Renal cortical epithelial cell (primary cell): ENCODE measurements at regions not wholly inside any gene's neighbourhood (a gene's known extent, or its start where the extent isn't known, plus 50 kb on each side); places are given as distances from the start of the nearest gene placed in this dataset.

Experiments used
- DNase-seq: peaks from one replicate; pipeline ENCODE4 v3.0.0-alpha.2; 2011; ENCODE audit warnings: low read depth

DNA sequence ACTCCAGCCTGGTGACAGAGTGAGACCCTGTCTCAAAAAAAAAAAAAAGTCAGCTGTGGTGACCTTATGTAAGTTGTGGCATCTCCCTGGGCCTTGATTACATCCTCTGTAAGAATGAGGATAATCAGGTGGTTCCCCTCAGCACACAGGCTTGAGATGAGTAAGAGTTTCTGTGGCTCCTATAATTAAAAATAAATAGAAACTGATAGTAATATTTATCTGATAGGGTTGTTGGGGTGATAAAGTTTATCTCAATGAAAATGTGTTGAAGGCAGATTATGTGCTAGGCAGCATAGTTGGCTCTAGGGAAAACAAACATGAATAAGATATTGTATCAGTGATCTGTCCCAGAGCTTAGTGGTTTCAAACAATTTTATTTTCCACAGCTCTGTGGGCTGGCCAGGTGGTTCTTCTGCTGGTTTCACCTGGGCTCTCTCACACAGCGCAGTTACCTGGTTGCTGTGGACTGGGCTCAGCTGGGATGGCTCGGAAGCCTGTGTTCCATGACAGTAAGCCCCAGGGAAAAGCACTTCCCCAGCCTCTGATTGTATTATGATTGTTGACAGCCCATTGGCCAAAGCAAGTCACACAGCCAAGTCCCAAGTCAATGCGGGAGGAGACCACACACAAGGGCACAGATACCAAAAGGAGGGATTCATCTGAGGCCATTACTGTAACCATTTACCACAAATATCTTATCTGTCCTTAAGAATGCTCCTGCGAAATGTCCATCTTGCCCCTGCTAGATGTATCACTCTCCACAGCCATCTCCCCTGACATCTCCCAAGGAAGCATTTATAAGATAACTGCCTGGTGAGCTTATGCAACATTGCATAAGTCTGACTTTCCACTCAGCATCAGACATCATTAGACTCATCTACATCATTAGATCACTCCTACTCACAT is 151.7 kb downstream of the NUAK1 start:
- DNase-seq: peak; percentile 63

DNA sequence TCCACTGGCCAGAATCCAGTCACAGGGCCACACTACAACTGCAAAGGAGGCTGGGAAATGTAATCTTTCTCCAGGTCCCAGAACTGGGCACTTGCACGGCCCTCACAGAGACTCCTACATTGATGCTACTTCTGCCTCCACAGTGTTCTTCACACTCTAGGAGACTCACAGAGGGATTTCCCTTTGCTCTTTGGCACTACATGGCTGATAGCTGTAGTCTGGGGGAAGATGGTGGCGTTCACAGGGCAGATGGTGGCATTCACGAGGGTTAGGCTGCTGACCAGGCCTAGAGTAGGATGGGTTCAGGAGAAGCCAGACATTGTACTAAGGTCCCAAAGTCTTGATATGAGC is 151.1 kb downstream of the NUAK1 start:
- DNase-seq: no peak

DNA sequence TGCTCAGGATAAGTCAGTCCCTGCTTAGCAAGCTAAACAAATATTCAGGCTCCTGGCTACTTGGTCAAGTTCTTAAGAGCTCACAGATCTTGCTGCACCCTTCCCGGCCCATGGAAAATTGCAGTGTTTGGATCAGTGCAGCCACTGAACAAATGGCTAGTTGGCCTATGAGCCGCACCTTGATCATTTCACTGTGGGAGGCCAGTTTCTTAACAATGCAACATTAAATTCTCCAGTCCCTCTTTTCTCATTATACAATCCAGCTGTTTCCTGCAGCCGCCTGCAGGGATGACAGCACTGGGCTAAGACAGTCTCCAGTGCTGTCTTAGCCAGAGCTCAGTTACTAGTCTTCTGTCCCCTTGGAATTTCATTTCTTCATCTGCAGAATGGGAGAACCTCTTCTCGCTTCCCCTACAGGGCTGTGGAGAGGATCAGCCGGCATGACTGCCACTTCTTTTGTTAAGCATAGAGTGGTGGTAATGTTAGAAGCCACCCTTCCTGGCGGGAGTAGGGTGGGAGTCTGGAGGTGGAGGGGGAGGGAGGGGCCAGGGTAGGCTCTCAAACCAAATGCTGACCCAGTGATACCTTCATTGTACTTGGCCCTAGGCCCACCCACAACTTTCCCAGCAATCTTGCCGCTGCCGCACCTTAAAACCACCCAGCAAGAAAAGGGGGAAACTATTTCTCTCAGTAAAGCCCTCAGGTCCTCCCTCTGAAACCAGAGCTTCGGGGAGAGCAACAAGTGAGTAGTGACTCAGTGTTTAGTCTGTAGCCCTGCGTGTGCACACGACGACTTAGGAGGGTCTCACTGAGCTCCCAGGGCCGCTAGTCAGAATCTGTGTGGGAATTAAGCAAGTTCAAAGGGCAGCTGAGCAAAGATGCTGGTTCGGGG is 145.7 kb downstream of the NUAK1 start:
- no peak for DNase-seq

DNA sequence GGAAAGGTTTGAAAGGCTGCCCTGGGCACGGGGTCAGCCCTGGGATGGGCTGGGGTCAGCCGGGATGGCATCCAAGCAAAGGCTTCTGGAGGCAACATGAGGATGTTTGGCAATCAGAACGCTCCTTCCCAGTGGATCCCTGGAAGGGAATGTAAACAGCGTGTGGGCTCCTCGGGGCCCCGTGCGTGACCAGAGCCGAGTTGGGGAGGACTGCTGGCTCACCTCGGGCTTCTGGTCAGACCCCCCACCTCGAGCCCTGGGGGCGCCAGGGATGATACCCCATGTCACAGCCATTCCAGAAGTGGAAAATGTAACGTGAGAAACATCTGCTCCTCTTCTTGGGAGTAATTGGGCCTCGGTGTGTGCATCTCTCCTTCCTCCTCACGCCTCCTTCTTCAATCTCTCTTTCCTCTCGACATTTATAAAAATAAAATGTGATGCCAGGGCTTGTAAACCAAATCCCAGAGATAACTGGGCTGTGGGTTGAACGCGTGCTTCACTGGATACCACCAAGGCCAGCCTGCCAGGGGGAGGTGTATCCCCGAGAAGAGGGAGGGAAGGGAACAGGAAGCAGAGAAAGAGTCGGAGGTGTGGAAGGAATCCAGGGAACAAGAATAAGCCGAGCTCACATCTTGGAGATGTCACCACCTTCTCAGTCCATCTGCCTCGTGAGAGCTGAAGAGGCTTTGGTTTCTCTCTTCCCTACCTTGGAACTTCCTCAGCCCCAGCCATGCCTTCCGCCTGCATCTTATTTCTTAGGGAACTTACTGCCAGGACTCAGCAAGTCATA is 144.8 kb downstream of the NUAK1 start:
- DNase-seq: no peak

DNA sequence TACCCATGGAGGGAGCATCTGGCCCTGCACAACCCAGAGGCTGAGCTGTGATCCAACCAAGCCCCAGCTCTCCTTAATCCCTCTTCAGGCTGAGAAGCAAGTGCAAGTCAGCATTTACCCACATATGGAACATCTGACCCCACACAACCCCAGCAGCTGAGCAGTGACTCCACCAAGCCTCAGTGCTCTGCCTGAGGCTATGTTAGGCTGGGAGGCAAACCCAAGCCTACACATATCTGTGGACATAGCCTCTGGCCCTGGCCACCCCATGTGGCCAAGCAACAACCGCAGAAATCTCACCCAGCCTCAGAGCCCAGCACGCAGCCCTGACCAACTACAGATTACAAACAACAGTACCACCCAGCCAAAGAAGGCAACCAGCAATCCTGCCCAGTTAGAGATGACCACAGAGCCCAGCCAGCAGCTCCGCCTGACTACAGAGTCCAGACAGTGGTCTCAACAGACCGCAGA is 142.8 kb downstream of the NUAK1 start:
- DNase-seq: peak; percentile 7

DNA sequence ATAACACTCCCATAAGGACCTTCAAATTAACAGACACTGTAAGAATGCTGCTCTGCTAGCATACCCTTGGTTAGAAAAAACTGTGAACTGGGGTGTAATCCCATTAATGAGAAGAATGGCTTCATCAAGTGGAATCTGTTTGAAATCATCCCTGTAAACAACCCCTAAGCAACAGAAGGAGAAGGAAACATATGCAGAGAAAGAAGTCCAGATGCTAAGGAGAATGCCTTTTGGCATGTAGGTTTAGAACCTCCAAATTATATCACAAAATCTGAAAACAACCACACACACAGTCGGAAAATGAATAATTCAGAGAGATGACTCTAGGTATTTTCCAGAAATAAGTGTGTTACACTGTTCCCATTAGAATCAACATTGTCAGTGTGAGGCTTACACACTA is 140.2 kb downstream of the NUAK1 start:
- DNase-seq: no peak

DNA sequence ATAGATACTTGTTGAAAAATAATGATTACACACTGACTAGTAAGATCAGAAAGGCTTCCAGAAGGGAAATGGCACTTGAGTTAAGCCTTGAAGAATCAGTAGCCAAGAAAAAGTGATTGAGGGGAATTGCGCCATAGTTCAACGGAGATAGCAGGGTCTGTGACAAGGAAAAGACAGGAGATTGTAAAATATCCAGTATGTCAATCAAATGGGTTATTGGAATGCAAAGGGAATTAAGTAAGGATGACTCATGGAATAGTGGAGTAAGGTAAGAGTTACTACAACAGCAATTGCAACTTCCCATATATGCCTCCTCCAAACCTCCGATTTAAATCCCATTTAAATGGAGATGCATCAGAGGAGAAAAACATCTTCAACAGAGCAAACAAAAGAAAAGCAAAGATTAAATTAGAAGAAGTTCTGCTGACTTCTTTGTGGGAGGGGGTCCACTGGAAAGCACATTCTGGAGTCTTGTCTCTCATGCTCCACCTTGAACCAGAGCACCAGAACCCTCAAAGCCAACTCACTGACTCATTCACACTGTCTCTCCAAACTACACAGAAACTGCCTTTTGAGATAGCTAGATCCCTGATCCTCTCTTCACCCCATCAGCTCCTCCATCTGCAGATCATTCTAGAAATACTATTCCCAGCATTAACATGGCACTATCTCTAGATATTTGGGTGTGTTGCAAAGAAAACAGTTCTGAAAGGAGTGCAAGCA is 138.2 kb downstream of the NUAK1 start:
- peak; percentile 65 for DNase-seq

DNA sequence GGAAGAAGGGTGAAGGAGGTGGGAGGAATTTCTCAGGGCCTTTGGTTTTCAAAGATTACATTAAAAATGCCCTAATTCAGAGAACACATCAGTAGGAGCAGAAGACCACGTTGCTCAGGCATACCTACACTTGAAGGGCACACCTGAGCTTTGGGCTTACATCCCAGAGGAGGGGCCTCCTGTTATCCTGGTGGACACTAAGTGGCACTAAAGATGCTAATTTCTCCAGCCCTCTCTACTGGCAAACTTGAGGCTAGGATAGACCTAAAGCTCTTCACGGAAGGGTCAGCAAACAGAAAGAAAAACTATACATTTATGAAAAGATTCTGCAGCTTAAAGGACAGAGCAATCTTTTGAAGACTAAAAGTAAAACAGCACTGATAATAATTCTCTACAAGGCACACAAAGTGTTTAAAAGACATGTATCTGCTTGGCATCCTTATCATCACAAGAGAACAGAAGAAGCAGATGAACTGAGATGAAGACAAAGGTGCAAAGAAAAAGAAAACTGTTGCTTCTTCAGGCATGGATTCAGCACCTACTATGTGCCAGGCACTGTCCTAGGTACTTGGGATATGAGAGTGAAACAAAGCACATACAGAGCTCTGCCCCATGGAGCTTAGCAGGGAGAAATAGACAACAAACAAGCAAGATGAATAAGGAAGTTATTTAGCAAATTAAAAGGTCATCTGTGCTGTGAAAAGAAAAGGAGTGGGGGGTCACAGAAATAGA is 137.5 kb downstream of the NUAK1 start:
- no peak for DNase-seq

DNA sequence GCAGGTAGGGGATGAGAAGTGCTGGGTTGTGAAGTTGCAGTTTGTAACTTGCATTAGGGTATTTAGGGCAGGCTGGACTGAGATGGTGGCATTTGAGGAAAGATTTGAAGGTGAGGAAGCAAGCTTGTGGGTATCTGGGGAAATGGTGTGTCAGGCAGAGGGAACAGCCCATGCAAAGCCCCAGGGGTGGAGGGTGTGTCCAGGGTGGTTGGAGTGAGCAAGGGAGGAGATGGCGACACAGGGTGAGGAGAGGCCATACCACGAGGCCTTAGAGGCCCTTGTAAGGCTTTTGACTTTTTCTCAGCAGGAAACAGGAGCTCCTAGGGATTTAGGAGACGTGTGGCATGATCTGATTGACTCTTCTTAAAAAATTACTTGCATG is 136.9 kb downstream of the NUAK1 start:
- DNase-seq: no peak

DNA sequence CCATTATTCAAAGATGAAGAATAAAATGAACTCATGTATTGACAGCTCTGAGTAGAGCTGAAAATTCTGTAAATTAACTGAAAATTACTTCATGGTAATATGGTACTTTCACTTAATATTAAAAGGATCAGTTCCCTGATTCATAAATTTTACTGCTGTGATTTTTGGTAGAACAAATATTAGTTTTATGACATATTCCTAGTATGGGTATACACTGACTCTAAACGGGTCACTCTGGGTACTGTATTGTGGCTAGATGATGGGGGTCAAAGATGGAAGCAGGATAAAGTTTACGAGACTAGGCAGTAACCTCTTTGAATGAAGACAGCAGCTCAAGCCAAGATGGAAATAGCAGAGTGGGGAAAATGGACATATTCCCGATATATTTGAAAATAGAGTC is 135.5 kb downstream of the NUAK1 start:
- DNase-seq: no peak

DNA sequence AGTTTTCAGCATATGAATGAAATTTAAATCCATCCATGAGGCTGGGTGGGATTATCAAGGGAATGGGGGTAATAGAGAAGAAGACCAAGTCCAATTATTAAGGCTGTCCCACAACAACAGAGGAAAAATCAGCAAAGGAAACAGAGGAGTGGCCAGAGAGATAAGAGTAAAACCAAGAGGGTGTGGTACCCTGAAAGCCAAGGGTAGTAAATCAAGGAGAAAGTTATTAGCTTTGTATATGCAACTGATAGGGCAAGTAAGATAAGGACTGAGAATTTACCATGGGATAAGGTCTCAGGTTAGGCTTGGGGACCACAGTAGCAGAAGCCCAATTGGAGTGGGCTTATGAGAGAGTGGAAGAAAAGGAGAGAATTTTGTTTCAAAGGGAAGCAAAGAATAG is 134.5 kb downstream of the NUAK1 start:
- no peak for DNase-seq

DNA sequence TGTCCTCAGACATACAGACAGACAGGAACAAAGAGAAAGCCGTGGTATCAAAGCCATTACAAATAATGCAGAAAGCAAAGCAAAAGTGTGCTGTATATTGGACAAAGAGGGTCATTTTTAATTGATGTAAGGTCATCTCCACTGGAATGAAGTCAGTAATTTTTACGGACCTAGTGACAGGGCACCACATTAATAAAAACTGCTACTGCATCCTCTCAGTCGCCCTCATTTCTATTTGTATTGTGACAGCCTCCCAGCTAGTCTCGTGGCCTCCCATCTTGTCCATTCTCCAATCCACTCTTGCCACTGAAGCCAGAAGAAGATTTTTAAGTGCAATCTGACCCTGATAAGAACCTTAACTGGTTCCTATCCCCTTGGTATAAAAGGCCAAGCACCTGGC is 132.4 kb downstream of the NUAK1 start:
- DNase-seq: no peak

DNA sequence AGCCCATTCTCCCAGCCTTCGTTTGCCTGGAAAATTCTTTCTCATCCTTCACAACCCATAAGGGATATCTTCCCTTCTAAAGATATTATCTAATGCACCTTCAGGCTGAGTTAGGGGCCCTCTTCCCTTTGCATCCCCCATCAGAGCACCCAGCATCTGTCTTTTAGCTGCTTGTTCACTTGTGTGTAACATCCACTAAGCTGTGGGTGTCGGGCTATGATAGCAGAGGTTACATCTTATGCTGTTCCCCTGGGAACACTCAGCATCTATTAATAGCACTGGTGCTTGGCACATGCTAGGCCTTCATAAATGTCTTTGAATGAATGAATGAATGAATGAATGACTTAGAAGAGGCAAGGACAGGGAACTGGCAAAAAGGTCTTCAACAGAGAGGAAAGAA is 131.8 kb downstream of the NUAK1 start:
- DNase-seq: no peak

DNA sequence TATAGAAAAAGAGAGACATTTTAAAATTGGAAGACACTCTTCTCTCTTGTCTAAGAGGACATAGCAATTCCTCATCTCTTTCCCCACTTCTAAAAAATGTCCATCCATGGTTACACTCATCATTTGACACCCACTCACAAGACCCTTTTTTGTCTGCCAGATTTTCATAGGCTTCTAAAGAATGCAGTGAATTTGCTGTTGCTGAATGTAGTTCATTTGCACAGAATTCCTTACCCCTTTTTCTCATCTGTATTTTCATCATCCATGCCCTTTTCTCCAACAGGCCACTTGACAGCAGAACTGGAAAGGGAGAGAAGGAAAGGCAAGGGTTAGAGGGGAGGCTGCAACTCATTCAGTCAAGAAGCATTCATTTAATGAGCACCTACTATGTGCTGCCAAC is 128.0 kb downstream of the NUAK1 start:
- DNase-seq: no peak
